Panc1 (cell line): ENCODE measurements at regions not wholly inside any gene's neighbourhood (a gene's known extent, or its start where the extent isn't known, plus 50 kb on each side); places are given as distances from the start of the nearest gene placed in this dataset.

Source experiments
- ATAC-seq: fragments of 200-7000 bp; cut with Tn5 transposase; 2 replicates; pipeline ENCODE4 v1.9.1; 2020; ENCODE audit warnings: mild to moderate bottlenecking, moderate library complexity
- BruUV-seq: library from RNA; stranded (reverse); fragments of 400-500 nt; replicated peaks from 2 replicates; lab custom pipeline; 2021; lab: Mats Ljungman, UMichigan
- CTCF ChIA-PET: fragments of 300-600 bp; sonication (Branson Sonifier 250); formaldehyde crosslinking; loops from one replicate; lab custom pipeline; 2022; ENCODE audit warnings: antibody characterized with exemption; lab: Charles Lee
- POLR2A ChIA-PET: fragments of 300-600 bp; sonication (Branson Sonifier 250); formaldehyde crosslinking; loops from one replicate; lab custom pipeline; 2022; ENCODE audit warnings: antibody characterized with exemption; lab: Charles Lee
- DNase-seq: peaks from one replicate; pipeline ENCODE4 v3.0.0-alpha.2; 2010; ENCODE audit warnings: low read depth, low spot score
- H3K27ac ChIP-seq: 2 replicates; pipeline ENCODE4 v1.5.1; 2011; ENCODE audit warnings: mild to moderate bottlenecking, low read length, inconsistent platforms
- H3K27me3 ChIP-seq: fragments of 200-500 bp; sonication (Bioruptor generic); 2 replicates; pipeline ENCODE4 v1.6.0; 2014; ENCODE audit warnings: low read length, inconsistent platforms; ENCODE audit not compliant: control insufficient read depth, insufficient read depth
- H3K36me3 ChIP-seq: fragments of 200-500 bp; sonication (Bioruptor generic); 2 replicates; pipeline ENCODE4 v1.5.1; 2014; ENCODE audit warnings: inconsistent platforms, mild to moderate bottlenecking, low read length, moderate library complexity; ENCODE audit not compliant: control insufficient read depth, insufficient read depth
- H3K4me1 ChIP-seq: 2 replicates; pipeline ENCODE4 v1.5.1; 2011; ENCODE audit warnings: inconsistent platforms, mild to moderate bottlenecking, low read length, moderate library complexity; ENCODE audit not compliant: control insufficient read depth, insufficient read depth
- H3K4me3 ChIP-seq, 2 experiments: 2 replicates each; pipeline ENCODE4 v1.5.1; 2011 to 2012; ENCODE audit warnings: low read depth in 2 of 2, low read length in 2 of 2, mild to moderate bottlenecking in 2 of 2, inconsistent platforms in 1 of 2, moderate library complexity in 1 of 2
- H3K9me3 ChIP-seq: fragments of 200-500 bp; sonication (Bioruptor generic); 2 replicates; pipeline ENCODE4 v1.5.1; 2014; ENCODE audit warnings: low read depth, mild to moderate bottlenecking, inconsistent platforms, low read length, moderate library complexity; ENCODE audit not compliant: control insufficient read depth, insufficient read depth
- POLR2AphosphoS5 ChIP-seq: IDR thresholded peaks from 2 replicates; pipeline ENCODE4 v1.6.1; 2012; ENCODE audit warnings: mild to moderate bottlenecking, low read depth, low read length, moderate library complexity
- REST ChIP-seq, 2 experiments: IDR thresholded peaks; 2 replicates each; pipeline ENCODE4 v1.6.1; 2011 to 2012; ENCODE audit warnings: low read depth in 2 of 2, control low read depth in 1 of 2, low read length in 1 of 2, mild to moderate bottlenecking in 1 of 2, moderate library complexity in 1 of 2; ENCODE audit not compliant: insufficient read depth in 1 of 2
- SIN3A ChIP-seq: IDR thresholded peaks from 2 replicates; pipeline ENCODE4 v1.6.1; 2012; ENCODE audit warnings: low read depth, mild to moderate bottlenecking, low read length, moderate library complexity, borderline replicate concordance; ENCODE audit not compliant: insufficient read depth
- TCF7L2 ChIP-seq: IDR thresholded peaks from 2 replicates; pipeline ENCODE4 v1.6.1; 2011; ENCODE audit warnings: mild to moderate bottlenecking, low read depth, low read length, inconsistent platforms
- in situ Hi-C: cut with HindIII; loops from 2 replicates; pipeline ENCODE4 v1.10.0; 2016; ENCODE audit warnings: low sequenced_read_pairs, low pct_unique_long_range_greater_than_20kb
- intact Hi-C: fragments of 100-400 bp; cut with micrococcal nuclease; formaldehyde crosslinking; loops from one replicate; pipeline ENCODE4 v1.10.0; 2022; ENCODE audit not compliant: unreplicated experiment
- TF ChIP-seq, protein P1 (sequence below): fragments of 450-650 bp; IDR thresholded peaks from 2 replicates; pipeline ENCODE4 v1.5.1; 2017; ENCODE audit warnings: mild to moderate bottlenecking

DNA sequence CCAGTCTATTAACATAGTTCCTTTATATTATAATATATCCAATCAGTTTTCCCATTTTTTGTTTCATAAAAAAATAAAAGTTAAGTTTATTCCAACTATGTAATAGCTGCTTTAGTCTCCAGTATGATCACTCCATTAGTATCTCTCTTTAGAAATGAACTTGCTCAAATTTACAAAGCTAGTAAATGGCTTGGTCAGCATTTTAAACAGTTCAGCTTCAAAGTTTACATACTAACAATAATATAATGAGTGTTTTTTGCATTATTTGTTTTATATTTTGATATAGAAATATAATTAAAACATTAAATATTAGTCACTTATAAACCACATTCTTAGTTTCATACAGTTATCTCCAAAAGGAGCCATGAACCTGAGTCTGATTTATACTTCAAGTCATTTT is 1073.8 kb downstream of the SLITRK5 start:
- H3K9me3 ChIP-seq = no peaks in the 10 kb centered on the region
- in situ Hi-C loops = no loop called here
- ATAC-seq (no peak), DNase-seq (no peak)
- intact Hi-C loops = no loop called here
- TF ChIP-seq REST (IDR thresholded peaks at IDR 0.05; ENCODE audit: insufficient read depth in 1 of 2, low read depth in 2 of 2, low read length in 1 of 2) (no peak), SIN3A (no peak), TCF7L2 (no peak), POLR2AphosphoS5 (no peak)
- TF ChIP-seq, protein P1, sequence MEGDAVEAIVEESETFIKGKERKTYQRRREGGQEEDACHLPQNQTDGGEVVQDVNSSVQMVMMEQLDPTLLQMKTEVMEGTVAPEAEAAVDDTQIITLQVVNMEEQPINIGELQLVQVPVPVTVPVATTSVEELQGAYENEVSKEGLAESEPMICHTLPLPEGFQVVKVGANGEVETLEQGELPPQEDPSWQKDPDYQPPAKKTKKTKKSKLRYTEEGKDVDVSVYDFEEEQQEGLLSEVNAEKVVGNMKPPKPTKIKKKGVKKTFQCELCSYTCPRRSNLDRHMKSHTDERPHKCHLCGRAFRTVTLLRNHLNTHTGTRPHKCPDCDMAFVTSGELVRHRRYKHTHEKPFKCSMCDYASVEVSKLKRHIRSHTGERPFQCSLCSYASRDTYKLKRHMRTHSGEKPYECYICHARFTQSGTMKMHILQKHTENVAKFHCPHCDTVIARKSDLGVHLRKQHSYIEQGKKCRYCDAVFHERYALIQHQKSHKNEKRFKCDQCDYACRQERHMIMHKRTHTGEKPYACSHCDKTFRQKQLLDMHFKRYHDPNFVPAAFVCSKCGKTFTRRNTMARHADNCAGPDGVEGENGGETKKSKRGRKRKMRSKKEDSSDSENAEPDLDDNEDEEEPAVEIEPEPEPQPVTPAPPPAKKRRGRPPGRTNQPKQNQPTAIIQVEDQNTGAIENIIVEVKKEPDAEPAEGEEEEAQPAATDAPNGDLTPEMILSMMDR = no peak
- ChIA-PET POLR2A (no interaction called here), CTCF (no interaction called here)
- no peaks in the 10 kb centered on the region for H3K27me3 ChIP-seq
- no peak overlapping the region for H3K27ac ChIP-seq
- no peak overlapping the region for H3K4me3 ChIP-seq
- no peaks in the 10 kb centered on the region for H3K36me3 ChIP-seq
- BruUV-seq = no TSS peak
- no peaks in the 10 kb centered on the region for H3K4me1 ChIP-seq

DNA sequence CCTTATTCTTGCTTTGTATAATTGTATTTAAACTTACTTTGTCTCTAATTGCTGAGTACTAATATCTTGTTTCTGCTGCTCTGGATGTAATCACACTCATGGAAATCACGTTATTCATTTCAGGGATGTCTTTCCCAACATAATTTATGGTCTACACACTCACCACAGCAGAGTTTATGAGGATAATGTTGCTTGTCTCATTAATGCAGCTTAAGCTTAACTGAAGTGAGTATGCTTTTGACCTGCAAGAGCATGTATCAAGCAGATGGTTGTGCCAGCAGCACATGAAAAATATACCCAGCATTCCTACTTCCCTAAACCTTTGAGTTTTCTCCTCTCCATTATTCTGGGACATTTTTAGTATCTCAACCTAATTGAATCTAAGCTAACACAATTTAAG is 1080.9 kb downstream of the SLITRK5 start:
- no TSS peak for BruUV-seq

More for the DNA sequence above, 1080.9 kb downstream of the SLITRK5 start:
- in situ Hi-C loops = no loop called here
- H3K27me3 ChIP-seq = no peaks in the 10 kb centered on the region
- no peaks in the 10 kb centered on the region for H3K36me3 ChIP-seq
- TF ChIP-seq REST (IDR thresholded peaks at IDR 0.05; ENCODE audit: insufficient read depth in 1 of 2, low read depth in 2 of 2, low read length in 1 of 2) = no peak
- TF ChIP-seq, protein P1 = no peak
- no peak for TF ChIP-seq SIN3A
- TF ChIP-seq POLR2AphosphoS5 = no peak
- TF ChIP-seq TCF7L2 = no peak
- H3K27ac ChIP-seq = no peak overlapping the region
- DNase-seq (no peak), ATAC-seq (no peak)
- H3K4me1 ChIP-seq = no peaks in the 10 kb centered on the region
- intact Hi-C loops = no loop called here
- H3K9me3 ChIP-seq = no peaks in the 10 kb centered on the region
- POLR2A ChIA-PET = no interaction called here
- H3K4me3 ChIP-seq = no peak overlapping the region
- CTCF ChIA-PET = no interaction called here
